ENCODE measurements at regions not wholly inside any gene's neighbourhood (a gene's known extent, or its start where the extent isn't known, plus 50 kb on each side); places are given as distances from the start of the nearest gene placed in this dataset.

DNA sequence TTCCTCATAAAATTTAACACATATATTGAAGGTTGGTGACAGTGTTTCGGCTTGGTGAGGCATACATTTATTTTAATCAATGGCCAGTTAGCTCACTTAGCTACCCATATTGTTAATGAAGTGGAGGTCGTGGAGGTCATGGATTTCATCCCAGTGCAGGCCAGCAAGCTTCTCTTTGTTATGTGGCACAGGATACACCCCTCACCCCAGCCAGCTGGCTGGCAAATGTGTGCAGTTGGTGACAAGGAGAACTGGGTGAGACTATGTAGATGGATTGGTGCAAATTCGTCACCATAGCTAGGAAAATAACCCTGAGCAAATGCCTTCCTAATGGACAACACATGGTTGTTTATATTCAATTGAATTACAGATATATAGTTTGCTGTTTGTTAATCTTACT is 50.5 kb upstream of the FOXP2 start:
- TF ChIP-seq FOXM1 (IDR thresholded peaks at IDR 0.05; ENCODE audit: borderline replicate concordance, low read depth) (no peak), RAD21 (IDR thresholded peaks at IDR 0.05; ENCODE audit: low read depth) (no peak), EGR1 (IDR thresholded peaks at IDR 0.05) (no peak), ZBTB7A (IDR thresholded peaks at IDR 0.05; ENCODE audit: low read depth) (no peak)
- TF ChIP-seq, protein P1, sequence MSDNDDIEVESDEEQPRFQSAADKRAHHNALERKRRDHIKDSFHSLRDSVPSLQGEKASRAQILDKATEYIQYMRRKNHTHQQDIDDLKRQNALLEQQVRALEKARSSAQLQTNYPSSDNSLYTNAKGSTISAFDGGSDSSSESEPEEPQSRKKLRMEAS (IDR thresholded peaks at IDR 0.05) = no peak

DNA sequence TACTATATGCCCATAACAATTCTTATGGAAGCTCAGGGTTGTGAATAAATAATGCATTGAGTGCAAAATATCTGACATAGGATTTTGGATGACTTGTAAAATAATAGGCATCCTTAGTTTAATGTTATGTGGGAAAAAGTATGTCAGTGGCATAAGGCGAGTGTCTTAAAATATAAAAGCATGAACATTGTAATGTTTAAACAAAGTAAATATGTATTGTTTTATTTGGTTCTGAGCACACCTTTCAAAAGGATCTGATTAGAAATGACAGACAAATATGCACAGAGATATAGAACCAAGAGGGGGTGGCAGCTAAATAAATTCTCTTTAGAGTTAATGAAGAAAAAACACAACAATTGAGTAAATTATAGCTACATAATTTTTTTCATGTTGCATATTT is 51.3 kb upstream of the FOXP2 start:
- TF ChIP-seq TCF12 (IDR thresholded peaks at IDR 0.05; ENCODE audit: low read depth) = no peak
- TF ChIP-seq, protein P2, sequence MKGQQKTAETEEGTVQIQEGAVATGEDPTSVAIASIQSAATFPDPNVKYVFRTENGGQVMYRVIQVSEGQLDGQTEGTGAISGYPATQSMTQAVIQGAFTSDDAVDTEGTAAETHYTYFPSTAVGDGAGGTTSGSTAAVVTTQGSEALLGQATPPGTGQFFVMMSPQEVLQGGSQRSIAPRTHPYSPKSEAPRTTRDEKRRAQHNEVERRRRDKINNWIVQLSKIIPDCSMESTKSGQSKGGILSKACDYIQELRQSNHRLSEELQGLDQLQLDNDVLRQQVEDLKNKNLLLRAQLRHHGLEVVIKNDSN (IDR thresholded peaks at IDR 0.05) = no peak
- TF ChIP-seq TAF1 (IDR thresholded peaks at IDR 0.05; ENCODE audit: low read depth) = no peak
- no peak for TF ChIP-seq CREB1 (IDR thresholded peaks at IDR 0.05; ENCODE audit: low read depth)
- no peak for TF ChIP-seq EP300 (IDR thresholded peaks at IDR 0.05; ENCODE audit: borderline replicate concordance)
- no peak for TF ChIP-seq FOXM1 (IDR thresholded peaks at IDR 0.05; ENCODE audit: borderline replicate concordance, low read depth)
- no peak for TF ChIP-seq ZBTB7A (IDR thresholded peaks at IDR 0.05; ENCODE audit: low read depth)
- no peak for TF ChIP-seq TEAD4 (IDR thresholded peaks at IDR 0.05)
- TF ChIP-seq, protein P3, sequence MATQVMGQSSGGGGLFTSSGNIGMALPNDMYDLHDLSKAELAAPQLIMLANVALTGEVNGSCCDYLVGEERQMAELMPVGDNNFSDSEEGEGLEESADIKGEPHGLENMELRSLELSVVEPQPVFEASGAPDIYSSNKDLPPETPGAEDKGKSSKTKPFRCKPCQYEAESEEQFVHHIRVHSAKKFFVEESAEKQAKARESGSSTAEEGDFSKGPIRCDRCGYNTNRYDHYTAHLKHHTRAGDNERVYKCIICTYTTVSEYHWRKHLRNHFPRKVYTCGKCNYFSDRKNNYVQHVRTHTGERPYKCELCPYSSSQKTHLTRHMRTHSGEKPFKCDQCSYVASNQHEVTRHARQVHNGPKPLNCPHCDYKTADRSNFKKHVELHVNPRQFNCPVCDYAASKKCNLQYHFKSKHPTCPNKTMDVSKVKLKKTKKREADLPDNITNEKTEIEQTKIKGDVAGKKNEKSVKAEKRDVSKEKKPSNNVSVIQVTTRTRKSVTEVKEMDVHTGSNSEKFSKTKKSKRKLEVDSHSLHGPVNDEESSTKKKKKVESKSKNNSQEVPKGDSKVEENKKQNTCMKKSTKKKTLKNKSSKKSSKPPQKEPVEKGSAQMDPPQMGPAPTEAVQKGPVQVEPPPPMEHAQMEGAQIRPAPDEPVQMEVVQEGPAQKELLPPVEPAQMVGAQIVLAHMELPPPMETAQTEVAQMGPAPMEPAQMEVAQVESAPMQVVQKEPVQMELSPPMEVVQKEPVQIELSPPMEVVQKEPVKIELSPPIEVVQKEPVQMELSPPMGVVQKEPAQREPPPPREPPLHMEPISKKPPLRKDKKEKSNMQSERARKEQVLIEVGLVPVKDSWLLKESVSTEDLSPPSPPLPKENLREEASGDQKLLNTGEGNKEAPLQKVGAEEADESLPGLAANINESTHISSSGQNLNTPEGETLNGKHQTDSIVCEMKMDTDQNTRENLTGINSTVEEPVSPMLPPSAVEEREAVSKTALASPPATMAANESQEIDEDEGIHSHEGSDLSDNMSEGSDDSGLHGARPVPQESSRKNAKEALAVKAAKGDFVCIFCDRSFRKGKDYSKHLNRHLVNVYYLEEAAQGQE (IDR thresholded peaks at IDR 0.05; ENCODE audit: low read depth) = no peak
- no peak for TF ChIP-seq NFIC (IDR thresholded peaks at IDR 0.05)
- no peak for TF ChIP-seq YY1 (IDR thresholded peaks at IDR 0.05; ENCODE audit: low read depth)

DNA sequence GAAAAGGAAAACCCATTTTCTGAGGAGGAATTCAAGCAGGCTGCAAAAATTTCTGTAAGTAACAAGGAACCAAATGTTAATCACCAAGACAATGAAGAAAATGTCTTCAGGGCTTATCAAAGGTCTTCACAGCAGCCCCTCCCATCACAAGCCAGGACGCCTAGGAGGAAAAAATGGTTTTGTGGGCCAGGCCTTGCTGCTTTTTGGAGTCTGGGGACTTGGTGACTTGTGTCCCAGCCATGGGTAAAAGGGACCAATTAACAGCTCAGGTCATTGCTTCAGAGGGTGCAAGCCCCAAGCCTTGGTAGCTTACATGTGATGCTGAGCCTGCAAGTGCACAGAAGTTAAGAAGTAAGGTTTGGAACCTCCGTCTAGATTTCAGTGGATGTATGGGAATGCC is 55.7 kb upstream of the FOXP2 start:
- no peak for TF ChIP-seq EP300 (IDR thresholded peaks at IDR 0.05; ENCODE audit: borderline replicate concordance)
- no peak for TF ChIP-seq EGR1 (IDR thresholded peaks at IDR 0.05)

DNA sequence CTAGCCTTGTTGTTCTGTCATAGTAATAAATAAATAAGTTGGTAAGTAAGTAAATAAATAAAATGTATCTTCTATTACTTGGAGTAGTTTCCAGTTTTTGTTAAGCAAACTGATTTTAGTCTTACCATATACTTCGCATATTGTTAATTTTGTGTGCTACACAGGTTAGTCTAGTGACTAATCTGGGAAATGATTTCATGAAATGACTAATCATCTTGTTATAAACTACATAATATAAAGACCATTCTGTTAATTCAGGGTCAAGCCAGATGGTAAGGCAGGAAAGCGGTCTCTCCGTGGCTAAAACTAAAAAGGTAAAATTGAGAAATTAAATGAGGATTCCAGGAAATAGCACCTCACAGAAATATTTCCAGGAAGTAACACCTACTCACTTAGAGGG is 58.5 kb upstream of the FOXP2 start:
- TF ChIP-seq, protein P3 (IDR thresholded peaks at IDR 0.05; ENCODE audit: low read depth) = no peak
- TF ChIP-seq TCF12 (IDR thresholded peaks at IDR 0.05; ENCODE audit: low read depth) = no peak
- no peak for TF ChIP-seq TAF1 (IDR thresholded peaks at IDR 0.05; ENCODE audit: low read depth)
- TF ChIP-seq, protein P2 (IDR thresholded peaks at IDR 0.05) = no peak
- no peak for TF ChIP-seq FOXM1 (IDR thresholded peaks at IDR 0.05; ENCODE audit: borderline replicate concordance, low read depth)
- no peak for TF ChIP-seq EP300 (IDR thresholded peaks at IDR 0.05; ENCODE audit: borderline replicate concordance)
- TF ChIP-seq RAD21 (IDR thresholded peaks at IDR 0.05; ENCODE audit: low read depth) = no peak
- TF ChIP-seq CREB1 (IDR thresholded peaks at IDR 0.05; ENCODE audit: low read depth) = no peak
- TF ChIP-seq EGR1 (IDR thresholded peaks at IDR 0.05) = no peak
- no peak for TF ChIP-seq NFIC (IDR thresholded peaks at IDR 0.05)
- TF ChIP-seq, protein P1 (IDR thresholded peaks at IDR 0.05) = no peak
- no peak for TF ChIP-seq YY1 (IDR thresholded peaks at IDR 0.05; ENCODE audit: low read depth)
- TF ChIP-seq TEAD4 (IDR thresholded peaks at IDR 0.05) = no peak
- TF ChIP-seq CEBPB (IDR thresholded peaks at IDR 0.05) = no peak
- TF ChIP-seq ZBTB7A (IDR thresholded peaks at IDR 0.05; ENCODE audit: low read depth) = no peak

DNA sequence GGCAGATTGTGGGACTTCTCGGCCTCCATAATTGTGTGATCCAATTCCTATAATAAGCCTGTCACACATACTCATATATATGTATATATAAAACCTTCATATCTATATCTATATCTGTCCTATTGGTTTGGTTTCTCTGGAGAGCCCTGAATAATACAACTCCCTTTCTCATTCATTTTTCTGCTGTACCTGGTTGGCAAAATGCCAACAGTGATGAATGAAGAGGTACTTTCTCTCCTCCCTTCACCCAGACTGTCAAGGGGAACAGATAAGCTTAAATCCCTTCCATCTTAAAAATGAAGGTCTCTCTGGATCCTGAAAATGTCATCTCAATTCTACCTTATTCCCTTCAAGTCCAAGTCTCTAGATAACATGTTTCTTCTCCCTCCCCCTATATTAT is 60.3 kb upstream of the FOXP2 start:
- TF ChIP-seq, protein P1 (IDR thresholded peaks at IDR 0.05) = no peak
- TF ChIP-seq TCF12 (IDR thresholded peaks at IDR 0.05; ENCODE audit: low read depth) (no peak), EGR1 (IDR thresholded peaks at IDR 0.05) (no peak), YY1 (IDR thresholded peaks at IDR 0.05; ENCODE audit: low read depth) (no peak), CEBPB (IDR thresholded peaks at IDR 0.05) (no peak), EP300 (IDR thresholded peaks at IDR 0.05; ENCODE audit: borderline replicate concordance) (no peak), RAD21 (IDR thresholded peaks at IDR 0.05; ENCODE audit: low read depth) (no peak), FOXM1 (IDR thresholded peaks at IDR 0.05; ENCODE audit: borderline replicate concordance, low read depth) (no peak), ZBTB7A (IDR thresholded peaks at IDR 0.05; ENCODE audit: low read depth) (no peak), NFIC (IDR thresholded peaks at IDR 0.05) (no peak), TEAD4 (IDR thresholded peaks at IDR 0.05) (no peak), TAF1 (IDR thresholded peaks at IDR 0.05; ENCODE audit: low read depth) (no peak), CREB1 (IDR thresholded peaks at IDR 0.05; ENCODE audit: low read depth) (no peak)
- TF ChIP-seq, protein P2 (IDR thresholded peaks at IDR 0.05) = no peak
- TF ChIP-seq, protein P3 (IDR thresholded peaks at IDR 0.05; ENCODE audit: low read depth) = no peak

Data from Ishikawa (cell line).